GM19452 (cell line): ENCODE measurements at regions not wholly inside any gene's neighbourhood (a gene's known extent, or its start where the extent isn't known, plus 50 kb on each side); places are given as distances from the start of the nearest gene placed in this dataset.
"Not testable (repeated sequence)": the region's sequence is repeated elsewhere in the genome, so short reads cannot be mapped to it uniquely, and the experiment has no call there.

Source experiments
- ATAC-seq: cut with Tn5 transposase; IDR thresholded peaks from one replicate; pipeline ENCODE4 v1.9.1; 2021; ENCODE audit not compliant: unreplicated experiment

DNA sequence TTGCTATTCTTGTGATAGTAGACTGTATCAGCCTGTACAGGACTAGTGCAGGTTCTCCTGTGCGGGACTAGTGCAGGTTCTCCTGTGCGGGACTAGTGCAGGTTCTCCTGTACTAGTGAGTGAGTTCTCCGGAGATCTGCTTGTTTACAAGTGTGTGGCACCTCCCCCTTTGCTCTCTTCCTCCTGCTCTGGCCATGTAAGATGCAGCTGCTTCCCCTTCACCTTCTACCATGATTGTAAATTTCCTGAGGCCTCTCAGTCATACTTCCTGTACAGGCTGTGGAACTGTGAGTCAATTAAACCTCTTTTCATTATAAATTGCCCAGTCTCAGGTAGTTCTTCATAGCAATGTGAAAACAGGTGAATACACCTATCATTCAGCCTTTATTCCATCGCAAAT, 289.6 kb downstream of the TEX29 start:
- ATAC-seq, result no peak

DNA sequence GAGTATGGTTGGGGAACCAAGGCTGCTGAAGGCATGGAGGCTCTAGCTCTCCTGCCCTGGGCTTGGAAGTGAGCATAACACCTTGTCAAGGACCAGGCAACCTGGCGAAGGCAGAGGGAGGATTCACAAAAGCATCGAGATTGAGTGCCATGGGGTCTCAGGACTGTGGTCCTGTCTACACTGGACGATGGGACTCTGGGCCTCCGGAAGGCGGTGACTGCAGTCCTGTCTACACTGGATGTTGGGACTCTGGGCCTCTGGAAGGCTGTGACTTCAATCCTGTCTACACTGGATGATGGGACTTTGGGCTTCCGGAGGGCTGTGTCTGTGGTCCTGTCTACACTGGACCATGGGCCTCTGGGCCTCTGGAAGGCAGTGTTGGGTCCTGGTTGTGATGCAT, 290.4 kb downstream of the TEX29 start:
- ATAC-seq, result no peak

DNA sequence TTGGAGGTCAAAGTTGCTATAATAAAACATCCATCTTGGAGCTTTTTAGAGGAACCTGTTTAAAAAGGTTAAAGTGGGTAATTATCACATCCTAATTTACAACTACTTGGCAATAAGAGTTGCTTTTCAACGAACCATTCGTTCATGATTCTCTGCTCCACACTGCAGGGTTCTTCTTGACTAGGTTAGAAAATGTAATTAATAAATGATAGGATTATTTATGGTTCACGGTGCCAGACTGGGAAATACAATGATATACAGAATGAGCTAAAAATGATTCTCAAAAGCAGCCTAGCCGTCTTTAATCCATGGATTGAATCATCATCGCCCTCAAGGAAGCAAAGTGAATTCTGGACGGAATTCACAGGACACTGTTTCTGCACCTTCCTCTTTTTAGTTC, 291.2 kb downstream of the TEX29 start:
- ATAC-seq, result no peak

DNA sequence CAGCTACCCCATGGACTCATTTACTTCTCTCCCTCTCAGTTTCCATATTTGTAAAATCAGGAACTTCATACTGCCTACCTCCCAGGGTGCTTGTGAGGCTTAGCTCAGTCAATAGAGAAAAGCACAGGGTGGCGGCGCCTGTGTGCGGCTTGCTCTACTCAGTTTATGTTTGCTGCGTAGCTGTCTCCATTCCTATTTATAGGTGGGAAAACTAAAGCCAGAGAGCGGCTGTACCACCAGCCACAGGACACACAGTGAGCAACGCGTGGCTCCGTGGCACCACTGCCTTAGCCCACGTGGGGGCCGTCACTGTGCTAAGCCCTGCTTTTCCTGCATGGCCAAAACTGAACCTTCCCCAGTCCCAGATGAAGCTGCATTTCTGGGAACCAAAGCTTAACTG, 292.4 kb downstream of the TEX29 start:
- no peak for ATAC-seq

DNA sequence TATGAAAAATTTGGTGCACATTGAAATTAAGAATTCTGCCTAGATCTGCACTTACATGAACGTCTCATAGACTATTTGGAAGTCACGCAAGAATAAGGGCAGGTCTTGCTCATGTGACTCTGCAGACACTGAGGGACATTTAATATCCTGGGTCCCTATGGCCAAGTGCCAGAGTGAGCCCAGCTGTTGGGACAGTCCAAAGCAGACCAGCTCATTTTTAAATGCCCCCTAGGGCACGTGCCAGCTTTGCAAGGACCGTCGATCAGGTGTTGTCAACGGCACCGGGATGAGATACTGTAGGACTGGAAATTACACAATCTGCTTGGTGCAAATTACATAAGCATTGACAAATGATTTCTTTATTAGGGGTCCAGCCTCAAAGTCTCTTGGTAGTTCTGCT, 293.6 kb downstream of the TEX29 start:
- no peak for ATAC-seq

DNA sequence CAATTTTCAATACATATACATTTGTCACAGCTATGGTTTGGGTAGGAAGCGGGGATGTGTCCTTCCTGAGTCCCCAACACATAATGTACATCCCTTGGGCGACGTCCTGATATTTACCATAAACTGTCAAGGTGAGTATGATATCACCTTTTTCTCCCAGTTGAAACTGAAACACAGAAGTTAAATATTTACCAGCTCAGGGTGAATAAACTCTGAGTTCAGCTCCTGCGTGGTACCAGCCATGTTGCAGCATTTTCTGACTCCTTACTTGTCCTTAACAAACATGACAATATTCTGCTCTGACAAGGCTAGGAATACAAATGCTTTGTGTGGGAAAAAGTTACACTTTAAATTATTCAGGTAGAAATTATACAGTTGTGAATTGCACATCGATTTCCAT, 294.2 kb downstream of the TEX29 start:
- no peak for ATAC-seq

DNA sequence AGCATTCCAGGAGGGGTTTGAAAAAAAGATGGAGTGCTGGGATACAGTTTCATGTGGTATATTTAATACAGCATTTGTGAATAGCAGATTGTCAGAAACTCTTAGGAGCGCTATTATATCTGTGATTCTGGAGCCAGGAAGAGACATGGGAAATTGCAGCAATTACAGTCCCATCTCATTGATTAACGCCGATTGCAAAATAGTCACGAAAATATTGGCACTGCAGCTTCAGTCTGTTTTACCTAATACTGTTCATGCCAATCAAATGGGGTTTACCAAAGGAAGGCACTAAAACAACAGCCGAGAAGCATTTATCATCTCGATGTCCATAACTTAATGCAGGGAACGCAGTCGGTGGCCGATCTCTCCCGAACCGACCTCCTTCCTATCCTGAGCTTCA, 295.8 kb downstream of the TEX29 start:
- ATAC-seq, result no peak

DNA sequence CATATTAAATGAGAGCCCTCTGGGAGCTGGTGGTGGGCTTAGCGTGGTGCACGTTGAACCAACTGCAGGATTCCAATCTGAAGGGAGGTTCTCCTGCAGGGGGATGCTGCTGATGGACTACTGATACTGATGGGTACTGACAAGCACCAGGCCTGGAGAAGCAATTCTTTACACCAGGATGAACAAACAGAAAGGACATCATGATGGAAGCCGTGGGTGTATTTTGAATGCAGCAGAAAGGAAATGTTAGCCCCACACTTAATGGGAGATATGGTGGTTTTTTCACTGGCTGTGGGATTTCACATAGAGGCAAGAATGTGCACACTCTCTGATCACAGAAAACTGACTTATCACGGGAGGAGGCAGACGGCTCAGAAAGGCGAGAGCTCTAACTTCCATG, 299.7 kb downstream of the TEX29 start:
- no peak for ATAC-seq

DNA sequence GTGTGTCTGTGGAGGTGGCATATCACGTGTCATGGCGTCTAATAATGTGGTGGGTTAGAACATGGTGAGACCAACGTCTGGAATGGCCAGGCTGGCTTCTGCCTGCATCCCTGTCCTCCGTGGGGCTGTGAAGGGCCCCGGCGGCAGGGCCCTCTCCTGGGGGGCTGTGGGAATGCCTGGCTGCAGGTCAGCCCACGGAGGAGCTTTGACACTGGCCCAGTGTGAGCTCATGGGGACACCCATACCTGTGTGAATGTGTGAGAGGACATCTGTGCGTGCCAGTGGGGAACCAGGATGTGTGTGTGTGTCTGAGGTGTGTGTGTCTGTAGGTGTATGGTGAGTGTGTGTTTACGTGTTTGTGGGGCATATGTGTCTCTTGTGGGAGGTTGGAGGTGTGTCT, 300.1 kb downstream of the TEX29 start:
- no peak for ATAC-seq

DNA sequence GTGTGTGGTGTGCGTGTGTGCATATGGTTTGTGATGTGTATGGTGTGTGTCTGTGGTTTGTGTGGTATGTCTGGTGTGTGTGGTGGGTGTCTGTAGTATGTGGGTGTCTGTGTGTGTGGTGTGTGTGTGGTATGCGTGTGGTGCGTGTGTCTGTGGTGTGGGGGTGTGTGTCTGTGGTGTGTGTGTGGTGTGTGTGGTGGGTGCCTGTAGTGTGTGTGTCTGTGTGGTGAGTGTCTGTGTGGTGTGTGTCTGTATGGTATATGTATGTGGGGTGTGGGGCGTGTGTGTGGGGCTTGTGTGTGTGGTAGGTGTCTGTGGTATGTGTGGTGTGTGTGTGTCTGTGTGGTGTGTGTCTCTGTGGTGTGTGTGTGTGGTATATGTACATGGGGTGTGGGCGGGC, 300.7 kb downstream of the TEX29 start:
- no peak for ATAC-seq

DNA sequence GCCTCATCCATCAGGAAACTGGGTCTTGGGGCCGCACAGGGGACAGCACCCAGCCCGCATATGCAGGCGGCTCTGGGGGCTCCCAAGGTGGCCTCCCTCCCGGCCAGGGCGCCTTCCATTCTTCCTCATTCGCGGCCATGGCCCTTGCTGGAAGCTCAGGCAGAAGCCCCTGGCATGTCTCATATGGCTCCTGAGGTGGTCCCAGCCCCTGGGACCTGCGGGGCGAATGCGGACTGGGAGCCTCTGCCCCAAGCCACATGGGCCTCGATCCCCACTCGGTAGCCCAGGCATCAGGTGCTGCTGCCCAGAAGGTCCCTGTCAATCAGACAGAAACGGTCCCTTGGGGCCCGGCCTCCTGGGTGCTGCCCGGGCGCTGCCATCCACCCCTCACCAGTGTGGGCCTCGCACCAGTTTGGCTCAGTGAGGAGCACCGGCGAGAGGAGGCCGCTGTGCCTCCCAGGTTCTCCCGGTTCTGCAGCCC, 301.6 kb downstream of the TEX29 start:
- no peak for ATAC-seq

DNA sequence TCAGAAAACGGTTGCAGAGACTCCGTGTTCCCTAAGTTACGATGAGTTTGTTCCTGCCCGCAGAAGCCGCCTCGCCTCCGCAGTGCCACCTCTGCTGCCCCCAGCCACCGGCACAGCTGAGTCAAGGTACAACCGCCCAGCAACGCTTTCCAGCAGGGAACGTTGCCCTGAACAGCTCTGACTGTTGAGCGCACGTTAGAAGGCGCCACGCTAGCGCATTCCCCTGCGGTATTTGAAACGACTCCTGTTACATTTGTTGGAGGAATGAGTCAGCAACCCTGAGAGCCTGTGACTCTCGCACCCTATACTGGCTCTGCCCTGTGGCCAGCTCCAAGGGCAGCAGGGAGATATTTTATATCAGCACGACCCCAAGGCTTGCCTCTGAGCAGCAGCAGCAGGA, 302.8 kb downstream of the TEX29 start:
- no peak for ATAC-seq

DNA sequence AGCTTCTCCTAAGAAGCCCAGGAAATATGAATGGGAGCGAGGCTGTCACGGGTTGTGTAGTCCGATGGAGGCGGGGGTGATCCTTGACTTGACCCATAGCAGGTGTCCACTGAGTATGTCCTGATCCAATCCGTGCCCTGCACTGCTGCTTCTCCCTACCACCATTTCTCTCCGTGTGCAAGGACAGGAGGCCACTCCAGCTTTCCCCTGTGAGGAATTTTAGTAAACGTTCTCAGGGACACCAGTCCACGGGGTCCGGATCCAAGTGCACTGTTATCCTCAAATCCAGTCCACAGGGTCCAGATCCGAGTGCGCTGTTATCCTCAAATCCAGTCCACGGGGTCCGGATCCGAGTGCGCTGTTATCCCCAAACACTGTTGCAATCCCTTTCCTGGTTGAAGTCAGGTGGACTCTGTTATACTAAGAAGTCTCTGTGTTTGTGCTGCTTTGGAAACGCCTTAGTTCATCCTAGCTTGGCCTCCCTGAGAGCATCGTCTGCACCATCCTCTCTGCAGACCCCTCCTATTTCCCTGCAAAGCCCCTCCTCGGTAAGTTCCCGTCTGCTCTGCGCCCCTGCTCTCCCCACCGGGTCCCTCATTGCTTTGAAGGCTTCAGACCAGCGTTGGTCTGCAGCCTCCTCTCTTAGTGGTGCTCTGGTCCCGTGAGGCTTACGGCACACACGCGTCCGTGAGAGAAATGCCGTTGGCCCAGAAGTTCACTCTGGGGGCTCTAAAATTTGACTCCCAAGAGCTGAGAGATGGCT, 303.5 kb downstream of the TEX29 start:
- ATAC-seq, result no peak

DNA sequence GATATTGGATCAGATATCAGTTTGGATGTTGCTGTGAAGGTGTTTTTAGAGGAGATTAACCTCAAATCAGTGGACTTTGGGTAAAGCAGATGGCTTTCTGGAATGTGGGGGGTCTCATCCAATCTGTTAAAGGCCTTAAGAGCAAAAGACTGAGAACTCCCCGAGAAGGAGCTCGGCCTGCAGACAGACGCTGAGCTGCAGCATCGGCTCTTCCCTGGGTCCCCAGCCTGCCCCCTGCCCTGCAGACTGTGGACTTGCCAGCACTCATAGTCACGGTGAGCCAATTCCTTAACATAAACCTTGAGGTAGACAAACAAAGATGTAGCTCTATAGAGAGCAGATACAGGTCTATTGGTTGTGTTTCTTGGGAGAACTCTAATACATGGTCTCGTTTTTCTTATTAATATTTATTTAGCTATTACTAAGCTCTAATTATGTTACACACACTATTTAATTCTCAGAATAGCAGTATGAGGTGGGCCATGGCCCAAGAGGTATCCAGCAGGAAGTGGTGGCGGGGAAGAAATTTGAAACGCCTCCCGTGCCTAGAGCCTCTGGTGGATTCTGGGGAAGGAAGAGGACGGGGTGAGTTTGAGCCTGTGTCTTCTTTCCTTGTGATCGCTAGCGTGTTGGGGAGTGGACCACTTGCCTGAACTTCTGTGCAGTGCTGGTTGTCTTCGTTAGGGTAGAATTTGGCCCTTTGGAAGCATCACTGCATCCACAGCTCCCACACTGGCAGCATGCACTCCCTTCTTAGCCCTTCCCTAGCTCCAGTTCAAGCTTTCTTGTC, 305.3 kb downstream of the TEX29 start:
- no peak for ATAC-seq

DNA sequence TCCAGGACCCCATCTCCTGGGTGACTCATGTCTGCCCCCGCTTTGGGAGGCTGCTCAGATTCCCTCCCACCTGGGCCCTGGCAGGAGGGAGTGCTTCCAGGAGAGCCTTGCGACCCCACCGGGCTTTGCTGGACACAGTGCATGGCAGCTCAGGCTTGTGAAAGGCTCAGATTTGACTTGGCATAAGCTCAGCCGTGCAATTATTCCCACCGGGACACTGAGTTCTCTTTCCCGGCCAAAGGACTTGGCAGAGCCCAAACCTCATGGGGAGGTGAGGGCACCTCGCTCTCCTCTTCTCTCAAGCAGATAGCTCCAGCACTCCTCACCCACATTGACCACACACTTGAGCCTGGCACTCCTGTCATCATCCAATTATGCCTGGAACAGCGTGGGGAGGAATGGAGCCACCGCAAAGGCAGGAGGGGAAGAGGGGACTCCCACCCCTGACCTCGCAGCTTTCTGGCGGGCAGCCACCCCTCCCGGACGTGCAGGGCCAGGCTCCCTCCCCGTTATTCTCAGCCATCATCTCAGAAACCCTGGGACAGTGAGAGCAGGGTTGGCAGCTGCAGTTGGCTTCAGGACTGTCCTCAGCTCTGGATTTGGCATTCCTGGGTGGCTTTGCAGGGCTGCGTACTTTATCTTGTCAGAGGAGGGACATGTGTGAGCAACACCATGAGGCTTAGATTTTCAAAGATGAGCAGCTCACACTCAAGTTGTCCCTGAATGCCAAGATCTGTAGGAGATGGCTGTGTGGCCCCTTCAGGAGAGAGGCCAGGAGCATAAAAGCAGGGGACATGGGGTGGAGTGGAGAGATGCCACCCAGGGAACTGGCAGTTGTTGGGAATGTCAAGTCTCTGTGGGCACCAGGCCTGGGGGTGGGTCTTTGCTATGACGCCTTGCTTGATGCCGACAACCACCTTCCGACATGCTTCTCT, 306.2 kb downstream of the TEX29 start:
- ATAC-seq, result no peak

DNA sequence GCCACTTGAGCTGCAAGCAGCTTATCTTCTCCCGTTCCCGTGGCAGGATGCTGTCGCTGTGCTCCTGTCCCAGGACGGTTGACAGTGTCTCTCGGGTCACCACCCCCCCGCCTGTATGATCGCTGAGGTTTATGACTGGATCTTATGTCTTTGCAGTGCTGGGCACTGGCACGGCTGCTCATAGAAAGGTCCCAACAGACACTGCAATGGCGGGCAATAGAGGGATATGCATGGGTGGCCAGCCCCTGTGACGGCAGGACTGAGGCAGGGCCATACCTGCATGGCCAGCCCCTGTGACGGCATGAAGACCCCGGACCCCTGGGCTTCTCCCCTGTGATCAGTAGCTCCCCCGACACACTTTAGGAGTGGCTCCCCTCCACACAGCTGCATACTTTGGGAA, 307.2 kb downstream of the TEX29 start:
- no peak for ATAC-seq

DNA sequence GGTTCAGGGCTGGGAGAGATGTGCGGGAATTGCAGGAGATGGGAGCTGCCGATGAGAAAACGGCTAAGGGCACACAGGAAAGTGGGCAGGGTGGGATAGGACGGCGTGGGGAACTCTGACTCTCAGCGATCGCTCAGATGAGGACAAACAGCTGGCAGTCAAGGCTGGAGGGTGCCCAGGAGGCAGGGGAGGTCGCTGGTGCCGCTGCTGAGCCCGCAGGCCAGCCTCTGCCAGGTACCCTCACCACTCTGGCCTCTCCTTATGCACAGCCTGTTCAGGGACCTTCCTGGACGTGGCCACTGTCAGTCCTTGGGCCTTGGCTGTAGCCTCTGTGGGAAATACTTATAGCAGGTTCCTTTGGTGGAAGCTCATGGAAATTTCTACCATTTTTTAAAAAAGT, 308.6 kb downstream of the TEX29 start:
- no peak for ATAC-seq

DNA sequence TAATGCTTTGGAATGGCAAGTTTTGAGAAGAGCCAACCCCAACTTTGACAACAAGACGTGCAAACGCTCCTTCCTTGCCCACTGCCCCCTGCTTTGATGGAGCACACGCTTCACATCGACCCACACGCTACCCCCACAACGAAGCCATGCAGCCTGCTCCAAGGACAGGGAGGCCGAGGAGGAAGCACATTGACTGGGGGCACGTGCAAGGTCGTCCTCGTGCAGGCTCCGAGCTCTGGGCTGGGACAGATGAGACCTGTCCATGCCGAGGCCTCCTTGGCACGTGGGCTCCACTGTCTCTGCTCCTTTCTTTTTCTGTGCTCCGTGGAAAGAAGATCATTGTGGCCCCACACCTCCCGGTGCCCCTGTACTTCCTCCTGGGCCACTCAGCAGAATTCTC, 309.0 kb downstream of the TEX29 start:
- no peak for ATAC-seq

DNA sequence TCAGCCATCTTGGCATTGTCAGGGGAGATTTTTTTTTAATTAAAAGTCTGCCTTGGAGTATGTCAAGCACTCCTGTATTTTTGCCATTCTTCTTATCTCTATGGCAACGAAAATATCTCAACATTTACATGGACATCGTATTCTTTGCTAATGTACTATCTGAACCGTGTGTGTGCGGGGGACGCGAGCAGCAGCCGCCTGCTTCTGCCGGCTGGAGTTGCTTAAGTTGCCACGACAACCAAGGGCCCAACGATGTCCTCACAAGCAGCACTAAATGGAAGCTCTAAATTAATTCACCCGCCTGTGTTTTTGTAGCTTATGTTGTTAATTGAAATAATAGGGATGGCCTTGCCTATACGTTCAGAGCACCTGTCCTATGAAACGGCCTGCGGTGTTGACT, 309.5 kb downstream of the TEX29 start:
- no peak for ATAC-seq

DNA sequence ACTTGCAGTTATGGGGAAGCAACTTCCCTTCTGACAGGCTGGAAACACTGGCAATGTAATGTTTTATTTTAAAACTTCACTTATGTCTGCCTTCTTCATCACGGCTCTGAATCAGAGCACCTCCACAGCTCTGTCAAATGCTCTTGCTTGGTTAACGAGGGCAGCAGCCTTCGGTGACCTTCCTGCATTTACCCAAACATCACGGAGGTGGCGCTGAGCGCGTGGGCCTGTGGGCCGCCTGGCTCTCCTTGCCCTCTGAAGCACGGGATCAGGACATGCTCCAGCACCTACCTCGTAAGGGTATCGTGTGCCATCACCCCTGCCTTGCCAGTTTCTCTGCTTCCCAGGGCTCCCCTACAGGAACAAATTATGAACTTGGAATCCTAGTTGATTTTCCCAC, 310.0 kb downstream of the TEX29 start:
- ATAC-seq, result no peak

DNA sequence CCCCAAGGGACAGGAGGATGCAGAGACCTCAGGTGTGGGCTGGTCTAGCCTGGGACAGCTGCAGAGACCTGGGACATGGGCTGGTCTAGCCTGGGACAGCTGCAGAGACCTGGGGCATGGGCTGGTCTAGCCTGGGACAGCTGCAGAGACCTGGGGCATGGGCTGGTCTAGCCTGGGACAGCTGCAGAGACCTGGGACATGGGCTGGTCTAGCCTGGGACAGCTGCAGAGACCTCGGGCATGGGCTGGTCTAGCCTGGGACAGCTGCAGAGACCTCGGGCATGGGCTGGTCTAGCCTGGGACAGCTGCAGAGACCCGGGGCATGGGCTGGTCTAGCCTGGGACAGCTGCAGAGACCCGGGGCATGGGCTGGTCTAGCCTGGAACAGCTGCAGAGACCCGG, 310.8 kb downstream of the TEX29 start:
- not testable (repeated sequence) for ATAC-seq
